HepG2 (cell line): ENCODE measurements at regions not wholly inside any gene's neighbourhood (a gene's known extent, or its start where the extent isn't known, plus 50 kb on each side); places are given as distances from the start of the nearest gene placed in this dataset.

Experiments used
- ATAC-seq: fragments of 200-7000 bp; cut with Tn5 transposase; 3 replicates; pipeline ENCODE4 v1.9.1; 2020; ENCODE audit warnings: mild to moderate bottlenecking, moderate library complexity
- BruUV-seq: library from RNA; stranded (reverse); fragments of 400-500 nt; replicated peaks from 2 replicates; lab custom pipeline; 2021; lab: Mats Ljungman, UMichigan
- CTCF ChIA-PET: fragments of 300-600 bp; formaldehyde crosslinking; extraction: SDS; loops from one replicate; lab custom pipeline; 2021; ENCODE audit warnings: low total read pairs, inconsistent platforms, low intra/inter-chr PET ratio; lab: Yijun Ruan, JAX
- POLR2A ChIA-PET: fragments of 350-600 bp; sonication (Branson Sonifier 250); formaldehyde crosslinking; loops from one replicate; lab custom pipeline; 2020; ENCODE audit warnings: antibody characterized with exemption, inconsistent platforms; lab: Yijun Ruan, JAX
- DNase-seq: peaks from one replicate; pipeline ENCODE4 v3.0.0-alpha.2; 2015; ENCODE audit warnings: low spot score
- FAIRE-seq: peaks from 3 replicates; lab custom pipeline; 2011; peaks lifted over from hg19 to GRCh38; lab: Jason Lieb, UNC
- H2AFZ ChIP-seq: one replicate; pipeline ENCODE4 v1.6.1; 2011; ENCODE audit warnings: low read length, inconsistent platforms
- H3K27ac ChIP-seq: fragments of 300-600 bp; 3 replicates; pipeline ENCODE4 v1.8.0; 2011; ENCODE audit warnings: mixed run types, mild to moderate bottlenecking, mixed read lengths, low read length, inconsistent platforms; ENCODE audit not compliant: insufficient read depth; ENCODE audit errors: extremely low read length
- H3K27me3 ChIP-seq, 2 experiments: fragments of 200-600 bp in 1 of 2; 2 replicates in 1 of 2; 3 replicates in 1 of 2; pipeline versions ENCODE4 v1.6.0 to v1.8.0; 2011; ENCODE audit warnings: low read length in 2 of 2, mild to moderate bottlenecking in 2 of 2, moderate library complexity in 2 of 2, inconsistent platforms in 1 of 2; ENCODE audit not compliant: insufficient read depth in 2 of 2, control insufficient read depth in 1 of 2
- H3K36me3 ChIP-seq, 2 experiments: fragments of 200-600 bp in 1 of 2; replicated peaks in 1 of 2; 2 replicates in 1 of 2; 3 replicates in 1 of 2; pipeline versions ENCODE4 v1.5.1 to v1.8.0; 2011; ENCODE audit warnings: low read length in 2 of 2, inconsistent platforms in 1 of 2; ENCODE audit not compliant: insufficient read depth in 2 of 2, control insufficient read depth in 1 of 2
- H3K4me1 ChIP-seq: 2 replicates; pipeline ENCODE4 v1.5.1; 2012; ENCODE audit warnings: low read length, inconsistent platforms; ENCODE audit not compliant: insufficient read depth
- H3K4me2 ChIP-seq: 2 replicates; pipeline ENCODE4 v1.6.0; 2011; ENCODE audit warnings: low read depth, low read length, inconsistent platforms
- H3K4me3 ChIP-seq, 3 experiments: fragments of 200-600 bp in 1 of 3; sonication (generic), shearing (Covaris generic) in 1 of 3; replicated peaks in 1 of 3; 2 replicates each; pipeline ENCODE4 v1.5.1; 2011 to 2016; ENCODE audit warnings: low read length in 3 of 3, inconsistent platforms in 2 of 3, low read depth in 2 of 3, mild to moderate bottlenecking in 2 of 3, control low read depth in 1 of 3, mixed read lengths in 1 of 3; ENCODE audit not compliant: insufficient read depth in 1 of 3
- H3K79me2 ChIP-seq: one replicate; pipeline ENCODE4 v1.6.1; 2011; ENCODE audit warnings: low read length, inconsistent platforms; ENCODE audit not compliant: insufficient read depth
- H3K9ac ChIP-seq: 2 replicates; pipeline ENCODE4 v1.6.0; 2011; ENCODE audit warnings: mild to moderate bottlenecking, low read depth, low read length, inconsistent platforms; ENCODE audit not compliant: insufficient read depth
- H3K9me3 ChIP-seq: 2 replicates; pipeline ENCODE4 v1.5.1; 2012; ENCODE audit warnings: mild to moderate bottlenecking, low read length
- H4K20me1 ChIP-seq: 2 replicates; pipeline ENCODE4 v1.6.0; 2011; ENCODE audit warnings: inconsistent platforms, mild to moderate bottlenecking, low read length, moderate library complexity; ENCODE audit not compliant: insufficient read depth
- HNF1A ChIP-seq, 2 experiments: sonication (generic) in 1 of 2; formaldehyde crosslinking in 1 of 2; IDR thresholded peaks; 2 replicates each; pipeline versions ENCODE4 v1.4.0 to v1.6.1; 2016 to 2020; ENCODE audit warnings: borderline replicate concordance in 1 of 2, low read depth in 1 of 2, mild to moderate bottlenecking in 1 of 2, missing genetic modification reagents in 1 of 2
- NFIC ChIP-seq: IDR thresholded peaks from 2 replicates; pipeline ENCODE4 v1.6.1; 2012; ENCODE audit warnings: mild to moderate bottlenecking, low read length, inconsistent platforms
- SP2 ChIP-seq: sonication (generic); formaldehyde crosslinking; IDR thresholded peaks from 2 replicates; pipeline ENCODE4 v1.5.1; 2020; ENCODE audit warnings: mild to moderate bottlenecking, missing genetic modification reagents
- TBX2 ChIP-seq: sonication (generic); formaldehyde crosslinking; IDR thresholded peaks from 2 replicates; pipeline ENCODE4 v1.5.0; 2020; ENCODE audit warnings: missing genetic modification reagents, mild to moderate bottlenecking, borderline replicate concordance
- TCF7 ChIP-seq: sonication (generic); IDR thresholded peaks from 2 replicates; pipeline ENCODE4 v1.6.1; 2016; ENCODE audit warnings: antibody characterized with exemption, low read depth
- ZBTB8A ChIP-seq: sonication (generic); formaldehyde crosslinking; IDR thresholded peaks from 2 replicates; pipeline ENCODE4 v1.4.0; 2020; ENCODE audit warnings: mild to moderate bottlenecking, low read depth, missing genetic modification reagents, borderline replicate concordance
- ZNF510 ChIP-seq: sonication (generic); formaldehyde crosslinking; IDR thresholded peaks from 2 replicates; pipeline ENCODE4 v1.4.0; 2020; ENCODE audit warnings: low read depth, mild to moderate bottlenecking, missing genetic modification reagents
- WGBS: methylation state at CpG from one replicate; pipeline ENCODE4 v1.1.6; 2017; ENCODE audit warnings: low lambda C conversion rate; 5-methylcytosine and 5-hydroxymethylcytosine counted together
- in situ Hi-C: cut with HindIII; loops from 2 replicates; pipeline ENCODE4 v1.10.0; 2017; ENCODE audit warnings: low pct_unique_long_range_greater_than_20kb; ENCODE audit not compliant: extremely low pct_ligation_motif_present
- intact Hi-C: fragments of 100-400 bp; cut with micrococcal nuclease; formaldehyde crosslinking; loops from one replicate; pipeline ENCODE4 v1.10.0; 2022; ENCODE audit not compliant: unreplicated experiment

GRCh38 chr13:111443981-111444380 is 123.5 kb downstream of the TEX29 start:
- no TSS peak for BruUV-seq
- Histone ChIP-seq H3K36me3 (no peaks in the 10 kb centered on the region), H4K20me1 (no peaks in the 10 kb centered on the region), H3K9me3 (no peaks in the 10 kb centered on the region), H3K9ac (no peak overlapping the region), H3K4me2 (no peak overlapping the region), H3K27ac (no peak overlapping the region), H3K4me3 (no peak overlapping the region), H3K79me2 (no peaks in the 10 kb centered on the region), H3K4me1 (no peaks in the 10 kb centered on the region), H3K27me3 (peaks cover 0 to 6% of the 10 kb centered on the region in 2 experiments; a peak in 1 of 5 replicates), H2AFZ (no peak overlapping the region)
- 0% methylated on average over 2 of the region's 2 CpGs for WGBS
- POLR2A ChIA-PET = no interaction called here
- no peak for DNase-seq
- in situ Hi-C loops = no loop called here
- CTCF ChIA-PET = no interaction called here
- FAIRE-seq = no peak
- ATAC-seq = no peak
- TF ChIP-seq ZNF510 (CRISPR knock-in tag) (no peak), TCF7 (no peak), HNF1A (IDR thresholded peaks at IDR 0.05; ENCODE audit: low read depth) (no peak), HNF1A (CRISPR knock-in tag; IDR thresholded peaks at IDR 0.05; ENCODE audit: borderline replicate concordance) (no peak), NFIC (no peak)
- intact Hi-C loops = no loop called here

DNA sequence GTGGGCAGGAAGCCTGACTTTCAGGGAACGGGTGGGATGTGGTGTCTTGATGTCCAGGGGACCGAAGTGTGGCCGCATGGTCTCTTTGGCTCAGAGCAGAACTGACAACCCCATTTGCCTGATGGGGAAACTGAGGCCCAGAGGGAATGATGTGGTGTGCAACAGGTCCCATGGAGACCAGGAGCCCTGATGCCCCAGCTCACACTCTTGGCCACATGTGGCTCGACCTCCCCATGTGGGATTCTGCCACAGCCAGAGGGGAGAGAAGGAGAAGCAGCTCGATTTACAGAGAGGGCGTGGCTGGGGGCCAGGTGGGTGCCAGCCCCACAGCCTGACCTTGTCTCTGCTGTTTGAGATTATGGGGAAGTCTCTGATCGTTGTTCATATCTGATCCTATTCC is 128.1 kb downstream of the TEX29 start:
- H3K79me2 ChIP-seq = no peaks in the 10 kb centered on the region
- no peak for TF ChIP-seq TBX2 (CRISPR knock-in tag)
- TF ChIP-seq SP2 (CRISPR knock-in tag) = no peak
- TF ChIP-seq ZBTB8A (CRISPR knock-in tag) = no peak
- TF ChIP-seq, all 625 proteins: peak for 0
- Histone ChIP-seq H3K27ac (no peak overlapping the region), H2AFZ (no peak overlapping the region), H3K4me3 (no peak overlapping the region), H3K4me2 (no peak overlapping the region), H4K20me1 (no peaks in the 10 kb centered on the region), H3K4me1 (no peaks in the 10 kb centered on the region), H3K9me3 (no peaks in the 10 kb centered on the region), H3K27me3 (peaks cover 0 to 4% of the 10 kb centered on the region in 2 experiments; a peak in 1 of 5 replicates), H3K9ac (no peak overlapping the region), H3K36me3 (no peaks in the 10 kb centered on the region)
- 73% methylated on average over 3 of the region's 7 CpGs for WGBS
- DNase-seq (no peak), FAIRE-seq (no peak), ATAC-seq (no peak)
- ChIA-PET POLR2A (no interaction called here), CTCF (no interaction called here)
- BruUV-seq = no TSS peak
- intact Hi-C loops = no loop called here
- in situ Hi-C loops = no loop called here
